Astrocyte of the spinal cord (primary cell): ENCODE measurements at regions not wholly inside any gene's neighbourhood (a gene's known extent, or its start where the extent isn't known, plus 50 kb on each side); places are given as distances from the start of the nearest gene placed in this dataset.

Experiments
- DNase-seq: peaks from one replicate; pipeline ENCODE4 v3.0.0; 2011; ENCODE audit warnings: low read depth, low spot score
- H3K4me3 ChIP-seq: 2 replicates; pipeline ENCODE4 v1.5.1; 2011; ENCODE audit warnings: low read depth, mild to moderate bottlenecking, low read length, moderate library complexity
- CTCF ChIP-seq: IDR thresholded peaks from 2 replicates; pipeline ENCODE4 v1.5.1; 2012; ENCODE audit warnings: low read depth, mild to moderate bottlenecking, low read length, inconsistent platforms
- in situ Hi-C: cut with HindIII; loops from 2 replicates; pipeline ENCODE4 v1.10.0; 2017; ENCODE audit warnings: low sequenced_read_pairs

- no peak overlapping the region for H3K4me3 ChIP-seq
- no peak for TF ChIP-seq CTCF
- no peak for DNase-seq
- in situ Hi-C loops: no loop called here
Observed at GRCh38 chr13:76741624-76742023, 144.6 kb downstream of the KCTD12 start.

- TF ChIP-seq CTCF: no peak
- H3K4me3 ChIP-seq: no peak overlapping the region
- no peak for DNase-seq
- in situ Hi-C loops: no loop called here
Observed at GRCh38 chr13:76741046-76741445, 145.2 kb downstream of the KCTD12 start.

- H3K4me3 ChIP-seq: no peak overlapping the region
- DNase-seq: no peak
- TF ChIP-seq CTCF: no peak
- in situ Hi-C loops: no loop called here
Observed at GRCh38 chr13:76738616-76739015, 147.6 kb downstream of the KCTD12 start.

- no peak for DNase-seq
- H3K4me3 ChIP-seq: no peak overlapping the region
- in situ Hi-C loops: no loop called here
- TF ChIP-seq CTCF: no peak
Observed at GRCh38 chr13:76737526-76737925, 148.7 kb downstream of the KCTD12 start.

- no peak for TF ChIP-seq CTCF
- in situ Hi-C loops: no loop called here
Observed at GRCh38 chr13:76735641-76736040, 150.6 kb downstream of the KCTD12 start.

GRCh38 chr13:76733671-76734070 is 152.5 kb downstream of the KCTD12 start:
- no peak for DNase-seq
- no peak for TF ChIP-seq CTCF
- H3K4me3 ChIP-seq: no peak overlapping the region
- in situ Hi-C loops: no loop called here

More at GRCh38 chr13:76735641-76736040, 150.6 kb downstream of the KCTD12 start:
- H3K4me3 ChIP-seq: no peak overlapping the region
- DNase-seq: no peak

- DNase-seq: no peak
- H3K4me3 ChIP-seq: no peak overlapping the region
- no peak for TF ChIP-seq CTCF
- in situ Hi-C loops: no loop called here
Observed at GRCh38 chr13:76732367-76732766, 153.8 kb downstream of the KCTD12 start.
